GM19324 (cell line): ENCODE measurements at regions not wholly inside any gene's neighbourhood (a gene's known extent, or its start where the extent isn't known, plus 50 kb on each side); places are given as distances from the start of the nearest gene placed in this dataset.
"Not testable (repeated sequence)": the region's sequence is repeated elsewhere in the genome, so short reads cannot be mapped to it uniquely, and the experiment has no call there.

Source experiments
- ATAC-seq: cut with Tn5 transposase; IDR thresholded peaks from one replicate; pipeline ENCODE4 v1.9.1; 2021; ENCODE audit warnings: mild to moderate bottlenecking, moderate library complexity; ENCODE audit not compliant: unreplicated experiment, low FRiP score

GRCh38 chr5:155113888-155114287 lies 100.3 kb downstream of the KIF4B start:
- no peak for ATAC-seq

GRCh38 chr5:155114655-155115054 lies 101.1 kb downstream of the KIF4B start:
- no peak for ATAC-seq

GRCh38 chr5:155116456-155117251 lies 103.1 kb downstream of the KIF4B start:
- no peak for ATAC-seq

- ATAC-seq: no peak
Observed at GRCh38 chr5:155125551-155126095, 112.1 kb downstream of the KIF4B start.

- ATAC-seq: no peak
Observed at GRCh38 chr5:155126573-155126972, 113.0 kb downstream of the KIF4B start.

GRCh38 chr5:155127552-155127951 lies 114.0 kb downstream of the KIF4B start:
- ATAC-seq: no peak

GRCh38 chr5:155128786-155129512 lies 115.4 kb downstream of the KIF4B start:
- no peak for ATAC-seq

GRCh38 chr5:155129513-155129880 lies 115.9 kb downstream of the KIF4B start:
- no peak for ATAC-seq

GRCh38 chr5:155134130-155134529 lies 120.6 kb downstream of the KIF4B start:
- no peak for ATAC-seq

- no peak for ATAC-seq
Observed at GRCh38 chr5:155136216-155136850, 122.8 kb downstream of the KIF4B start.

GRCh38 chr5:155137683-155138082 lies 124.1 kb downstream of the KIF4B start:
- ATAC-seq: no peak

- no peak for ATAC-seq
Observed at GRCh38 chr5:155140646-155141045, 127.1 kb downstream of the KIF4B start.

GRCh38 chr5:155144956-155145355 lies 131.4 kb downstream of the KIF4B start:
- no peak for ATAC-seq

- no peak for ATAC-seq
Observed at GRCh38 chr5:155147222-155147621, 133.7 kb downstream of the KIF4B start.

GRCh38 chr5:155148694-155149093 lies 135.1 kb downstream of the KIF4B start:
- no peak for ATAC-seq

- no peak for ATAC-seq
Observed at GRCh38 chr5:155150012-155150411, 136.5 kb downstream of the KIF4B start.

- ATAC-seq: no peak
Observed at GRCh38 chr5:155154973-155155372, 141.4 kb downstream of the KIF4B start.

- ATAC-seq: not testable (repeated sequence)
Observed at GRCh38 chr5:155163084-155163483, 149.5 kb downstream of the KIF4B start.

- ATAC-seq: no peak
Observed at GRCh38 chr5:155167736-155168135, 154.2 kb downstream of the KIF4B start.

- no peak for ATAC-seq
Observed at GRCh38 chr5:155181542-155181941, 168.0 kb downstream of the KIF4B start.

GRCh38 chr5:155189476-155189875 lies 175.9 kb downstream of the KIF4B start:
- ATAC-seq: no peak
